NCI-H1417 treated with DMSO at 0.1 percent for 48 hours (cell line): ENCODE measurements at regions not wholly inside any gene's neighbourhood (a gene's known extent, or its start where the extent isn't known, plus 50 kb on each side); places are given as distances from the start of the nearest gene placed in this dataset.
"Not testable (repeated sequence)": the region's sequence is repeated elsewhere in the genome, so short reads cannot be mapped to it uniquely, and the experiment has no call there.

ENCODE experiments used
- DNase-seq: peaks from one replicate; lab custom pipeline; 2025; lab: John Stamatoyannopoulos, UW

GRCh38 chr3:16077146-16077545, 97.3 kb upstream of the GALNT15 start:
- not testable (repeated sequence) for DNase-seq

DNA sequence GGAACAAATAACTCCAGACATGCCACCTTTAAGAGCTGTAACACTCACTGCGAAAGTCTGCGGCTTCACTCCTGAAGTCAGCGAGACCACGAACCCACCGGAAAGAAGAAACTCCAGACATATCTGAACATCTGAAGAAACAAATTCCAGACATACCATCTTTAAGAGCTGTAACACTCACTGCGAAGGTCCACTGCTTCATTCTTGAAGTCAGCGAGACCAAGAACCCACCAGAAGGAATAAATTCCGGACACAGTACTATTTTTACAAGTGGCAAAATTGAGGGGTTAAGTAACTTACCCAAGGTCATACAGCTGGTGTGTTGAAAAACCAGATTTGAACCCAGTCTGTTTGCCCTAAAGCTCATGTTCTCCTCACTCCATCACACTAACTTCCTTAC, 96.8 kb upstream of the GALNT15 start:
- DNase-seq: not testable (repeated sequence)

GRCh38 chr3:16079519-16079918, 95.0 kb upstream of the GALNT15 start:
- DNase-seq: no peak

DNA sequence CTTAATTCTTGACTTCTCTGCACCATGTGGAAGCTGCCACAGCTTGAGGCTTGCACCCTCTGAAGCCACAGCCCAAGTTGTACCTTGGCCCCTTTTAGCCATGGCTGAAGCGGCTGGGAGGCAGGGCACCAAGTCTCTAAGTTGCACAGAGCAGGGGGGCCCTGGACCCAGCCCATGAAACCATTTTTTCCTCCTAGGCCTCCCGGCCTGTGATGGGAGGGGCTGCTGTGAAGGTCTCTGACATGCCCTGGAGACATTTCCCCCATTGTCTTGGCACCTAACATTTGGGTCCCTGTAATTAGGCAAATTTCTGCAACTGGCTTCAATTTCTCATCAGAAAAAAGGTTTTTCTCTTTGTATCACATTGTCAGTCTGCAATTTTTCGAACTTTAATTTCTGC, 92.8 kb upstream of the GALNT15 start:
- no peak for DNase-seq

GRCh38 chr3:16084887-16085286, 89.6 kb upstream of the GALNT15 start:
- DNase-seq: no peak

- DNase-seq: no peak
These were observed 89.1 kb upstream of the GALNT15 start for GRCh38 chr3:16085410-16085809.

GRCh38 chr3:16085884-16086608, 88.4 kb upstream of the GALNT15 start:
- no peak for DNase-seq

DNA sequence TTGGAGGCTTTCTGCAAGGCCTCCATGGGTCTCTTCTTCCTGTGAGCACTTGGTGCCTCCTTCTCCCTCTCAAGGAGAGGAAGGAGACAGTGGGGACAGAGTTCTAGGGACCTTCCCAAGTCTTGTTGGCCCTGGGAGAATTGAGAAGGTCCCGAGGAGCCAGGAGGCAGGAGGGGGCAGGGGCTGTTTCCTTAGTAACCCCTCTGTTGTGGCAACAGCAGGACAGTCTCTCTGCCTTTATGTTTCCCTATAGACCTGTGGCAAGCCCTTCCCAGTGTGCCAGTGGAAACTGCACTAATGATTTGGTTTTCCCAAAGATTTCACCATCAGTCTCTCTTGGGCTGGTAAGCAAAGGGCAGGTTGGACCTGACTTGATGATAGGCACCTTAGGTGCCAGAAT, 87.8 kb upstream of the GALNT15 start:
- no peak for DNase-seq

DNA sequence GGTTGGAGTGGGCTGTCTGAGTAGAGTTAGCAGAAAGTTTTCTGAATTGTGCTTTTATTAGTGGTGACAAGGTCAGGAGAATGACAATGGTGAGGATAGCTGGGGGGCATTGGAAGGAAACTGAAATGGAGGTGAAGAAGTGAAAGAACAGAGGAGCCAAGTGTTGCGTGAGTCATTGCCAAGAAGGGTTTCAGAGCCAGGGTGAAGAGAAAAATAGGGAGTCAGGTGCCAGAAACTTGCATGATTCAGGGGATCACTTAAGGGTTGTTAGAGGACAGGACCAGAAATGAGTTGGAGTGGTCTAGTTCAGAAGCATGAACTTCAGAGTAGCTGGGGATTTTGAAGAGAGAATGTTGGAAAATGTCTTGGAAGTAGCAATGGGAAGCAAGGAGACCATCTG, 86.0 kb upstream of the GALNT15 start:
- DNase-seq: no peak

DNA sequence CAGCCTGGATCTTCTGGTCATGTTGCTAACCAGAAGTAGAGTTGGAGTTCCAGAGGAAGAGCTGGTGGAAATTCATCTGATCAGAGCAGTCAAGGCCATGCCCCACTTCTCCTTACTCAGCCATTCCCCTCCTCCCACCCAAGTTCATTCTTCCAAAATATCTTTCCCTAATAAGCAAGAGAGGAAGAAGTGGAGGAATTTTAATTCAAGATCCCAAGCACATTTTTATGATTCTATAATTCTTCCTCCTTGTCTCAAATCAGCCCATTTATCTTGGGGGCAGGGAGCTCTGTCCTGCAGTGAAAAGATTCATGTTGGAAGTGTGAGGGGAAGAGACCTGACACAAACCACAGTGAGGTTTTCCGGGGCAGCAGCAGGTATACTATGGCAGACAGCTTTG, 85.0 kb upstream of the GALNT15 start:
- no peak for DNase-seq

DNA sequence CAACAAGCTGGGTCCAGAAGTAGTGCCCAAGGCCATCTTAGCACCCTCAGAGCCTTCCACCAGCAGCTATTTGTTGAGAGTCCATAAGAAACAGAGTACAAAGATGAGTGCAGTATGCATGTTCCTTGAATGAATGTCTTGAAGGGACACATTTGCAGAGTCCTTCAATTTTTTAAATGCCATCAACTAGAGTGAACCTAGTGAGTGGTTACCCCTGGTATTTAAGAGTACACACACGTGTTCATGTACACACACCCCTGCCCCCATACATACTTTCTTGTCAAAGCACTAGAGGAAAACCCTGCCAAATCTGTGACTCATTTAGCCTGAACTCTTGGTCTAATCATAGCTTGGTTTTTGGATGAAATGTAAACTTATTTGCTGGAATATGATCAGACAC, 84.5 kb upstream of the GALNT15 start:
- no peak for DNase-seq

DNA sequence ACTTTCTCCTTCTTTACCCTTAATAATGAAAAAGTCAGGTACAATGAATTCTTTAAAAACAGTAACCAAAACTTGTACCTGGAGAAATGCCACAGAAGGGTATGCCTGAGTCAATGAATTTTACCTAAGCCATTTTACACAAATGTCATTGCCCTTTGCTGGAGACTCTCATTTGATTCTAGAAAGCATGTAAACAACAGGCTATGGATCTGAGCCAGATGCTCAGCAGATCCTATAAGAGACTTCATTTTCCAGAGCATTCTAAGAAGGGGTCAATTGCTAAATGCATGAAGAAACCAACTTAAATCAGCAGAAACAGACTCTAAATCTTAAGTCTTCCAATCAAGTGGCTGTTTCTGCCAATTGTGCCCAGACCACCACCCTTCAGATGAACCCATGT, 83.8 kb upstream of the GALNT15 start:
- no peak for DNase-seq

GRCh38 chr3:16092923-16093322, 81.6 kb upstream of the GALNT15 start:
- DNase-seq: no peak

DNA sequence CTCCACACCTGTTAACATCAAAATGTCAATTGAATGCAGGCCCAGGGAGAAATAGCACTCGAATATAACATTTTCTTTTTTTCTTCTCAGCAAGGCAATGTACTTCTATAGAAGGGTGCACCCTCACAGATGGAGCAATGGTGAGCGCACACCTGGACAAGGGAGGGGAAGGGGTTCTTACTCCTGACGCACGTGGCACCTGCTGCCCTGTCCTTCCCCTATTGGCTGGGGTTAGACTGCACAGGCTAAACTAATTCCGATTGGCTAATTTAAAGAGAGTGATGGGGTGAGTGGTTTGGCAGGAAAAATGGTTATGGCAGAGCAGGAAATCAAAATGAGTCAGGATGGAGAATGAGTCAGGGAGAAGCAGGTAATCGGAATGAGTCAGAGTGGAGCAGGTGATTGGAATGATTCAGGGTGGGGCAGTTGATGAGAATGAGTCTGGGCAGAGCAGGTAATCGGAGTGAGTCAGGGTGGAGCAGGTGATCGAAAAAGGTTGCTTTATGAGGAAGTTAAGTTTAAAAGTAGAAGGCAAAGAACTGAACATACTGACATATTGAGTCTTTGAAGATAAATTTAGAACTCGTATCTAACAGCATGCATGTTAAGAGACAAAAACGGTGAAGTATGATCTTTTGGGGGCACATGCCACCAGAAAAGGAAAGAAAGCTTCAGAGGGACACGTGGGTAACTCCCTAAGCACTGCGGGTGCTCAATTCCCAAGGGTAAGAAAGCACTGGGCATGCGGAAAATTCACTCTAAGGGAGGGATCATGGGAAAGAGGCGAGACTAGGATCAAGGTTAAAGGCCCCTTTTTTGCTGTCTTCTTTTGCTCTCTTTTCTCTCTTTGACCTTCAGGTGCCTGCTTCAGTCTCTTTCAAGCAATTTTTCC, 72.9 kb upstream of the GALNT15 start:
- DNase-seq: no peak

GRCh38 chr3:16102187-16102561, 72.3 kb upstream of the GALNT15 start:
- DNase-seq: no peak

DNA sequence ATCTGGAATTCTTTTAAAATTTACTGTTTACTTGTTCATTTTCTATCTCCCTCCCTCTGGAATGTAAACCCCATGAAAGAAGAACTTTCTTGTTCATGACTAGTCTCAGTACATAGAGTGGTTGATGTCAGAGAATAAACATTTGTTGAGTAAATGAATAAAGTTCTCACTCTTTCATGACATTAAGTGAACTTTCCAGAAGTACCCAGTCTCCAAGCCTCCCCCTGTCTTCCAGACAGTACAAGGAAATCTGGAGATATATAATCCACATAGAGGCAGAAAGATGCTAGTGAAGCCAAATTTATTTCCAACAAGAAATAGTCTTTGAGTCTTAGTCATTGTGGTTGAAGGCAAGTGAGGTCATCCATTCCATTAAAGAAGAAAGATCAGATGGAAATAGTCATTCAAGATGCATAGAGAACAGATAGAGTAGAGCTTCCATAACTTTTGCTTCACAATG, 71.5 kb upstream of the GALNT15 start:
- no peak for DNase-seq

- no peak for DNase-seq
These were observed 71.0 kb upstream of the GALNT15 start for GRCh38 chr3:16103472-16103871.

DNA sequence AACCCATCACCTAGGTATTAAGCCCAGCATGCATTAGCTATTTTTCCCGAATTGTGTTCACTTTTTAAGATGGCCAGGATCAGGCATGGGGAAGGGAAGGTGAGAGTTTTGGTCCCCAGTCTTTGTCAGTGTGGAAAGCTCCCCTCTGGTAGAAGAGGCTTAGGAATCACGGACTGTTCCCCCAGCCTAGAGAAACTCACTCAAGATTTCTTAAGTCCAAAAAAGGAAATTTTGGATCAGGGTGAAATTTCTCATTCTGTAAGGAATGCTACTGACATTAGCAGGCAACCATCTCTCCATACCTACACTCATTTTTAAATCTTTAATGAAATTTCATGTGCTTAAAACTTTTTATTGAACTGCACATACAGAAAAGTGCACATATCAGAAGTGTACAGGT, 70.3 kb upstream of the GALNT15 start:
- no peak for DNase-seq

- no peak for DNase-seq
These were observed 68.4 kb upstream of the GALNT15 start for GRCh38 chr3:16106050-16106449.

DNA sequence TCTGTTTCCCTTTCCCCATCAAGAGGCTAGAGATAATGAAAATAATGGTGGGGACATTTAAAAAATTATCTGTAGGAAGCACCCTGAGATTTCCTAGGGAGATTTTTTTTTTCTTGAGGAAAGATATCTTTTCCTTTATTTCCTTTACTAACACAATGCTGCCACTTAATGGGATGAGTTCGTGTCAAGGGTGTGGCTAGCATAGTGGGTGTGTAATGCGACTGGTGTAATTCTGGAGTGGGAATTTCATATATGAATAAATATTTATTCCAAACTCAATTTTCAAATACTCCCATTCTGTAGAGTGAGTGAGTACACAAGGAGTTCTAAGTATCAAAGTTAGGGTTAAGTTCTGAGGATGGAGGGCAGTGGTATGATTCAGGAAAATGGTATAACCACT, 66.1 kb upstream of the GALNT15 start:
- no peak for DNase-seq

DNA sequence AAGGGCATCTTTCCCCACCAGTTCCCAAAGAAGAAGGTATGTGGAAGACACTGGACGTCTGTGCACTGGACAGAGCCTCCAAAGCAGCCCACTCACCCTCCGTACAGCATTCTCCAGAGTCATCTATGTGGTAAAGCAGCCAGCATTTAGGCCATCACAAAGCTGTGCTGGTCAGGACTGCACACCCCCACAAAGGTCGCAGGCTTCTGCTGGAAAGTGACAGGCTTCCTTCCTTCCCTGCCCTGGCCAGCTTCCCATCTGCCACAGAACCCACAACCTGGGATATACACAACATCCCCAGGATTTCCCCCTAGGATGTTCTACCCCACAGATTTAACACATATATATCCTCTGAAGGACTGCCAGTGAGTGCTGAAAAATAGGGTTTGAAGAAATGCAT, 64.6 kb upstream of the GALNT15 start:
- DNase-seq: no peak

DNA sequence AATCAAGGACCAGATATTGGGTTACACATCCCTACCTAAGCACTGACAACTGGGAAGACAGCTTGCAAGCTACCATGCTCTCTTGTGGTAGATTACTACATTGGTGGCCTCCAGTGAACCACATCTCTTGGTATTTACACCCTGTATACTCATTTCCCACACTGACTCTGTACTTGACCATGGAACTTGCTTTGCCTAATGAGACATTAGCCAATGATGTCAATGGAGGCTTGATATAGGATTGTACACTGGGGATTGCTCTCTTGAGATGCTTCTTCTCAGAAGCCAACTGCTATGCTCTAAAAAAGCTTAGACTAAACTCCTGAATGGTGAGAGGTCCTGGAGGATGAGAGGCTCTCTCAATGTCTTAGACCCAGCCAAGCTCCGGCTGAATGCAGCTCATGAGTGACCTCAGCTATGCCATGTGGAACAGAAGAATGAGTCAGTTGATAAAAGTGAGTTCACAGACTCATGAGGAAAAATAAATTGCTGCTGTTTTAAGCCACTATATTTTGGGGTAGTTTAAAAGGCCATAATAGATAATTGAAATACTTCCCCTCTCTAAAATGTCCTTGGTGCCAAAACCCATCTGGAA, 61.5 kb upstream of the GALNT15 start:
- no peak for DNase-seq

- DNase-seq: no peak
These were observed 60.8 kb upstream of the GALNT15 start for GRCh38 chr3:16113704-16114103.
